Spinal cord (tissue), 9 donors: ENCODE measurements at regions not wholly inside any gene's neighbourhood (a gene's known extent, or its start where the extent isn't known, plus 50 kb on each side); places are given as distances from the start of the nearest gene placed in this dataset.
A peak's percentile ranks its signal among the peaks of the same experiment; 100 is the strongest.

ENCODE experiments used
- DNase-seq, 6 donors: peaks; one replicate each; pipeline versions ENCODE4 v3.0.0 to v3.0.0-alpha.2; 2013 to 2015; ENCODE audit warnings: low spot score in 6 of 6, low read depth in 4 of 6
- H3K27ac ChIP-seq: one replicate; pipeline ENCODE4 v1.5.1; 2013; ENCODE audit warnings: low read depth, low read length, control low read depth
- H3K27me3 ChIP-seq: one replicate; pipeline ENCODE4 v1.6.1; 2013; ENCODE audit warnings: low read length; ENCODE audit not compliant: control insufficient read depth, insufficient read depth
- H3K36me3 ChIP-seq: one replicate; pipeline ENCODE4 v1.6.1; 2013; ENCODE audit warnings: low read length; ENCODE audit not compliant: control insufficient read depth, insufficient read depth
- H3K4me1 ChIP-seq: one replicate; pipeline ENCODE4 v1.6.1; 2013; ENCODE audit warnings: low read length; ENCODE audit not compliant: control insufficient read depth, insufficient read depth
- H3K4me3 ChIP-seq: one replicate; pipeline ENCODE4 v1.5.1; 2013; ENCODE audit warnings: low read depth, low read length, control low read depth
- H3K9me3 ChIP-seq: one replicate; pipeline ENCODE4 v1.6.1; 2013; ENCODE audit warnings: low read length; ENCODE audit not compliant: control insufficient read depth, insufficient read depth
- WGBS: methylation state at CpG from one replicate; pipeline ENCODE4 v1.1.5; 2013; ENCODE audit warnings: missing lambda C conversion rate; ENCODE audit not compliant: insufficient coverage; 5-methylcytosine and 5-hydroxymethylcytosine counted together
- donor health status: healthy.

DNA sequence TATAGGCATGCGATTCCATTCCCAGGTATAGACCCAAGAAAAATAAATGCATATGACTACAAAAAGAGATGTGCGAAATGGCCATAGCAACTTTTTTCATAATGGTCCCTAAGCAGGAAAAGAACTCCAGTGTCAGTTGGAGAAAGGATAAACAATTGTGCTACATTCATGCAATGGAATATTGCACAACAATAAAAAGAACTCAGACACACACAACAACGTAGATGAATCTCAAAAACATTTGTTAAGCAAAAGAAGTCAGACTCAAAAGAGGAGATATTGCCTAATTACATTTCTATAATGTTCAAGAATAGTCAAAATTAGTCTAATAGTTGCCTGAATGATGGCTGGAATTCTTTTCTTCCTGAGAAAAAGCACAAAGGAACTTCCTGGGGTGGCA lies 141.1 kb upstream of the GLI3 start:
- Histone ChIP-seq H3K4me3 (no peak overlapping the region), H3K27me3 (no peaks in the 10 kb centered on the region), H3K36me3 (no peaks in the 10 kb centered on the region), H3K4me1 (no peaks in the 10 kb centered on the region), H3K27ac (no peak overlapping the region), H3K9me3 (no peaks in the 10 kb centered on the region)
- DNase-seq, result no peak
- no CpG with 5 or more reads among the region's 3 CpGs for WGBS

DNA sequence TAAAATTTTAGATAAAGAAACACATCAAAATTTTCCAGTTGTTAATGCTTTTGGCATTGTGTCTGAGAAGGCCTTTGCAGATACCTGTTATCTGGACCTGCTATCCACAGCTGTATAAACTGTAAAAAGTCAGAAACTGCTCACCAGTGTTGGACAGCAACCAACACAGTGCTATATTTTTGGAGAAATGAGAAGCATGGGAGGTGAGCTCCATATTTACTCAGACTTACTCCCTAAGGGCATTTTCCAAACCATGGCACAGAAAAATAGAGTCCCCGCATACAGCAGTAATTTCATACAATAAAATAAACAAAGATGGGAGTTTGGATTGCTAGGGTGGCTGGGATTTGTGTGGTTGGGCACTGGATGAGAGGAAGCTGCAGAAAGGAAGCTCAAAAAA lies 136.3 kb upstream of the GLI3 start:
- Histone ChIP-seq H3K9me3 (no peaks in the 10 kb centered on the region), H3K27me3 (no peaks in the 10 kb centered on the region), H3K27ac (no peak overlapping the region), H3K4me1 (no peaks in the 10 kb centered on the region), H3K4me3 (no peak overlapping the region), H3K36me3 (no peaks in the 10 kb centered on the region)
- no CpG with 5 or more reads among the region's 1 CpG for WGBS
- peak in 1 of 6 donors; percentile 7 for DNase-seq

DNA sequence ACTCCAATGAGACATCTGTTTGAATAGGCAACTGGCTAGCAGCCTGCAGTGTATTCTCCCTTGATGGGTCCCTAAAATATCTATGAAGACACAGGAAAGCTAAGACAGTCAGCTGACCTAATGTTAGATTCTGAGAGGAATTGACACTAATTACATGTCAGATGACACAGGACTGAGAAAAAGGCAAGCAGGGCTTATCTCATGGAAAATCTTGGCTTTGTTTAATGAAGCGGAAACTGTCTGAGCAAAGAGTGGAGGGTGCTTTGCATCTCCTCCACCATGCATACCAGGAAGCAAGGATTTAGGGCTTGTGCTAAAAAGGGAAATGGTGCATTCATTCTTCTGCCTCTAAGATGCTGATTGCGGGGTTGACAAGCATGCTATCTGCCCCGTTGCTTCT lies 135.5 kb upstream of the GLI3 start:
- H3K27me3 ChIP-seq, result no peaks in the 10 kb centered on the region
- WGBS, result no CpG with 5 or more reads among the region's 3 CpGs
- no peaks in the 10 kb centered on the region for H3K4me1 ChIP-seq
- no peaks in the 10 kb centered on the region for H3K9me3 ChIP-seq
- no peak overlapping the region for H3K4me3 ChIP-seq
- no peak for DNase-seq
- H3K27ac ChIP-seq, result no peak overlapping the region
- no peaks in the 10 kb centered on the region for H3K36me3 ChIP-seq

DNA sequence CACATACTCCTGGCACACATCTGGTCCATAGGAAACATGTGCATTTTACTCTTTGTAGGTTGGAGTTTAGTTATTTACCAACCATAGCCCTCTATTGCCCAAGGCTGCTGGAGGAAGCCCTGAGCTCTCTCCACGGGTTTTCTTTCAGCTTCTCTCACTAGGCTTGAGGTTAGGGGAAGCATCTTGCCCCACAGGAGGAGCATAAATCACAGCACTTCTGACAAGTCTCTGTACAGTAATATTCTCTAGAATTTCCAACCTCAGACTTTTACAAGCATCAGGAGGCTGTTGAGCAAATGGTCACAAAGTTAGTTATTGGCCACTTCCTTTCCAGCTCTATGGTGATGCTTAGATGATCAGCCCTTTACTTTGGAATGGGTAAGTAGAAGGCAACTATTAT lies 122.9 kb upstream of the GLI3 start:
- WGBS, result no CpG with 5 or more reads among the region's 1 CpG
- H3K36me3 ChIP-seq, result no peaks in the 10 kb centered on the region
- H3K27ac ChIP-seq, result no peak overlapping the region

DNA sequence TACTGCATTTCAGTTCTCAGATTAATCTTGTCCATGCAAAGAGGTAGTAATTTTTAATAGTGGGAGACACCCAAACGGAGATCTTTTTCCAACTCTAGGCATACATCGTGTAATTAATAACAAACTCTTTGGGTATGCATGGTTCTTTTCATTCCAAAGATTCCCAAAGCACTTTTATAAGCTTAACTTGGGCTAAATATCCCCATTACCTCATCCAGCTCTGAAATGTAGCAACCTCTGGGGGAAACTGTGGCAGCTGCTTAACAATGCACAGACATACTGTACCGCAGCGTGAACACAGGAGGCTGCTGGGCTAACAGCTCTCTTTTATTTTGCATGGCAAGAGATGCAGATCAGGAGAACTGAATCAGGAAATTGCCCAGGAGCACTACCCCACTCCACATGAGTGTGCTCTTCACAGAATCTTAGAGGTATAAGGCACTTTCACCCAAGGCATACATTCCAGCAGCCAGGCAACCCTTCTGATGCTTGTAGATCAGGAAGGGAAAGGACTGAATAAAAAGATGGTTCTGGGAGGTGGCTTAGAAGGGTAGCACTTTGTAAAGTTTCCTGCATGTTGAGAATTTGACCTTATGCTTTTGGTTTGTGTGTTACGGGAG lies 114.4 kb upstream of the GLI3 start:
- H3K36me3 ChIP-seq, result no peaks in the 10 kb centered on the region
- H3K4me3 ChIP-seq, result no peak overlapping the region
- 40% methylated on average over 2 of the region's 5 CpGs for WGBS
- H3K4me1 ChIP-seq, result no peaks in the 10 kb centered on the region
- H3K27me3 ChIP-seq, result no peaks in the 10 kb centered on the region
- H3K9me3 ChIP-seq, result no peaks in the 10 kb centered on the region
- H3K27ac ChIP-seq, result no peak overlapping the region
- DNase-seq, result peak in 2 of 6 donors; percentile 21 to 86

More for the DNA sequence above, 122.9 kb upstream of the GLI3 start:
- no peaks in the 10 kb centered on the region for H3K4me1 ChIP-seq
- H3K9me3 ChIP-seq, result no peaks in the 10 kb centered on the region
- no peak overlapping the region for H3K4me3 ChIP-seq
- no peak for DNase-seq
- H3K27me3 ChIP-seq, result no peaks in the 10 kb centered on the region

DNA sequence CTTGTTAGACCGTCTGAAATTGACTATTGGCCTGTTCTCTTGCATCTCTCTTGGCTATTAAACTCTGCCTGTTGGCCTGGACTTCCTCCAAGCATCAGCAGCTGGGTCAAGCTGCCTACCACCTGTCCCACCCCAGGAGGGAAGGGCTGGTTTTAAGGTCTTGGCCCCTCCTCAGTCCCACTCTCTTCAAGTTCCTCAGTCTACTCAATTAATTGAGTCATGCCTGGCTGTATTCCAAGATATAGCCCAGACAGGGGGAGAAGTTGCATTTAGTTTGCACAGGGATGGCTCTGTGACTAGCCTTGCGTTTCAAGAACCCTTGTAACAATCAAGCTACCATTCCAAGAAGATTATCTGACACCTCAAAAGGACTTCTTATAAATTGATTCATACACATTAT lies 113.8 kb upstream of the GLI3 start:
- DNase-seq, result peak in 1 of 6 donors; percentile 55
- Histone ChIP-seq H3K9me3 (no peaks in the 10 kb centered on the region), H3K4me3 (no peak overlapping the region), H3K4me1 (no peaks in the 10 kb centered on the region), H3K36me3 (no peaks in the 10 kb centered on the region), H3K27ac (no peak overlapping the region), H3K27me3 (no peaks in the 10 kb centered on the region)
- WGBS, result 17% methylated on average over 1 of the region's 2 CpGs

DNA sequence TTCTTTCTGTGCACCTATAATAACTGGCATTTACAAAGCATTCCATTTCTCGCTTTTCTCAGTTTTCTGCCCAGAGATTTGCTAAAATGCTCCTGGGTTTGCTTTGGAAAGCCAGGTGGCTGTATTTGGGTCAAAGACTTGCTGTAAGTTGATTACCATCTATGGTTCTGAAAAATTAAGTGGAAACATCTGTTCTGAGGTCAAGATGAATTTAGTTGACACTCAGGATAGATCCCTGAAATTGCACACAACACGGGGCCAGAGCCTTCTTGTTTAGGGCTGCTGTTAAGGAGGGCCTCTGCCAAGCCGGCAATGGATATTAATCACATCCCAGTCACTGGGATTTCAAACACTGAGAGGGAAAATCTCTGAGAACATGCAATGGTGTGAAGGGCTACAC lies 111.6 kb upstream of the GLI3 start:
- Histone ChIP-seq H3K36me3 (no peaks in the 10 kb centered on the region), H3K27me3 (no peaks in the 10 kb centered on the region), H3K4me3 (no peak overlapping the region), H3K27ac (no peak overlapping the region), H3K9me3 (no peaks in the 10 kb centered on the region), H3K4me1 (no peaks in the 10 kb centered on the region)
- DNase-seq, result no peak
- no CpG with 5 or more reads among the region's 3 CpGs for WGBS

DNA sequence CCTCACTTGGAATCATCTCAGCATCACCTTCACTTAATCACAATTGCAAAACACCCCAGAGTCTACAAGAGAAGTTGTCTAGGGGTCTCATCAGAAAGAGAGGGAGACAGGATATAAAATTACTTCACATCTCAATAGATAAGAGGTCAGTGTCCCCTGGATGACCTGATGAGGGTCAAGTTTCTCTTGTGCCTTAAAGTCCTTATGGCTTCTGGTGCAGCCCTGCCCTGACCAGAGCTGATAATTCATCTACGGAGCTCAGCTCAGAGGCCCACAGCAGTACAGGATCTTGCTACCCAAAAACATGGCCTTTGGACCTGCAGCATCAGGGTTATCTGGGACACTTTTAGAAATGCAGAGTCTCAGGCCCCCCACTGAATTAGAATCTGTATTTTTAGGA lies 111.1 kb upstream of the GLI3 start:
- DNase-seq, result no peak
- Histone ChIP-seq H3K27ac (no peak overlapping the region), H3K9me3 (no peaks in the 10 kb centered on the region), H3K27me3 (no peaks in the 10 kb centered on the region), H3K4me3 (no peak overlapping the region), H3K4me1 (no peaks in the 10 kb centered on the region), H3K36me3 (no peaks in the 10 kb centered on the region)
- WGBS, result 100% methylated on average over 1 of the region's 1 CpG

DNA sequence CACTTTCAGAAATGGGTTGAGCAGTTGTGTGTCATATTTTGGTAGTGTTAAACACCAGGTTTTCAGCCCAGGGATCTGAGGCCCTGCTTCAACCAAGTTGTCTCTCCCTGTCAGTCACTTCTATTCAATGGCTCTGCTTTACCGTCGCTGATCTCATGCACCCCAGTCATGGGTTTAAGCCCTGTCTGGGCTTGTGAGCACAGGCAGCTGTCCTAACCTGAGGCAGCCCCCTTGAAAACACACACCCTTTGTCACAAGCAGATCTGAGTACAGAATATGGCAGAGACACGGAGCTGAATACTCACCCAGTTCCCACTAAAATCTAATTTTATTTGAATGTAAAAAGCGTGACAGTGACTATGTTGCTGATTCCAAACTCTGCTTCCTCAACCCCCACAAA lies 110.6 kb upstream of the GLI3 start:
- H3K27me3 ChIP-seq, result no peaks in the 10 kb centered on the region
- WGBS, result 24% methylated on average over 2 of the region's 4 CpGs
- DNase-seq, result no peak

DNA sequence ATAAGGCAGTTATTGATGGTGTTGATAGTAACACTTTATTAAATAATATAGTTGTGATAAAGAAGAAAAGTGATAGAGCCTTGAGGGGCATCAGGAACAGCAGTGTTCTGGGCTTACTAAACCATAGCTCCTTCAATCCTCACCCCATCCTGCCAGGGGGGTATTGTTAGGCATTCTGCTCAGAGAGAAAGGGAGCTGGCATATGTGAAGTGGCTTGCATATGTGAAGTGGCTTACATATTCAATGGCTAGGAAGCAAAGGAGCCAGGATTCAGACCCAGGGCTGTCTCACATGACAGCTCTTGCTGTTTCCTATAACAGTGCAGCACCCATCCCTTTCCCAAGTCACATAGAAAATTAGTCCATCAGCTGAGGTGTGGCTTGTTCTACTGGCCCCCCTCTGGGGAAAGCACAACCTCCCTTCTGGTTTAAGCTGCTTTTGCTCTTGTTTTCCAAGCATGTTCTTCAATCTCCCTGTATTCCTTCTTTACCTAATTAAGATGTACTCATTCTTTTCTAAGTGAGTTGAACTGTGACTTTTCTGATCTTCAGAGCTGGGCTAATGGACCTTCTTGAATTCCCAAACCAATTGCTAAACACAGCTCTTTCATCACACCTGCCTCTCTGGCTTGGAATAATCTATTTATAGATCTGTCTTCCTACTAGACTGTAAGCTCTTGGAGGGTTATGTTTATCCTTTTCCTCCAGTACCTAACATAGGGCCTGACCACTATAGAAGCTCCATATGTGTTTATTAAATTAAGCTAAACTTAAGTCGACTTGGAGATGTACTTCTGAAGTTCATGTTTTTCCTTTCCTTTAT lies 108.7 kb upstream of the GLI3 start:
- Histone ChIP-seq H3K9me3 (no peaks in the 10 kb centered on the region), H3K27me3 (no peaks in the 10 kb centered on the region), H3K36me3 (no peaks in the 10 kb centered on the region), H3K4me1 (no peaks in the 10 kb centered on the region), H3K4me3 (no peak overlapping the region), H3K27ac (no peak overlapping the region)
- peak in 1 of 6 donors; percentile 17 for DNase-seq
- WGBS, result no CpG with 5 or more reads among the region's 1 CpG

More for the DNA sequence above, 110.6 kb upstream of the GLI3 start:
- Histone ChIP-seq H3K4me3 (no peak overlapping the region), H3K27ac (no peak overlapping the region), H3K36me3 (no peaks in the 10 kb centered on the region), H3K9me3 (no peaks in the 10 kb centered on the region), H3K4me1 (no peaks in the 10 kb centered on the region)
